NCI-H748 treated with DMSO at 0.1 percent for 48 hours (cell line): ENCODE measurements at regions not wholly inside any gene's neighbourhood (a gene's known extent, or its start where the extent isn't known, plus 50 kb on each side); places are given as distances from the start of the nearest gene placed in this dataset.

Experiments
- DNase-seq: peaks from one replicate; lab custom pipeline; 2025; lab: John Stamatoyannopoulos, UW

DNA sequence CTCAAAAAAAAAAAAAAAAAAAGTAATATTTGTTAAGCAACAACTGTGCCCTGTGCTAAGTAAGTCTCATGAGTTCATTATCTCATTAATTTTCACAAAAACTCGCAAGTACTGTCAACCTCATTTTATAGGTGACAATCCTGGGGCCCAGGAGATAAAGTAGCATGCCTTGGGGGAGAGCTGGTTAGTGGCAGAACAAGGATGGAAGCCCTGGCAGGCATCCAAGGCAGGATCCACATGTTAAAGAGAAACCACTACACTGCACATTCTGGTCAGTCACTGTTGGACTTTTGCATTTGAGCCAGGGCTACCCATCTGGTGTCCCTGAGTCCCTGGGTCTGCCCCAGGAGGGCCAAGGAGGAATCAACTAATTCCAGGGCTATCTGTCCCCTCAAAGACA, 54.6 kb downstream of the ZFP36L2 start:
- DNase-seq: no peak

DNA sequence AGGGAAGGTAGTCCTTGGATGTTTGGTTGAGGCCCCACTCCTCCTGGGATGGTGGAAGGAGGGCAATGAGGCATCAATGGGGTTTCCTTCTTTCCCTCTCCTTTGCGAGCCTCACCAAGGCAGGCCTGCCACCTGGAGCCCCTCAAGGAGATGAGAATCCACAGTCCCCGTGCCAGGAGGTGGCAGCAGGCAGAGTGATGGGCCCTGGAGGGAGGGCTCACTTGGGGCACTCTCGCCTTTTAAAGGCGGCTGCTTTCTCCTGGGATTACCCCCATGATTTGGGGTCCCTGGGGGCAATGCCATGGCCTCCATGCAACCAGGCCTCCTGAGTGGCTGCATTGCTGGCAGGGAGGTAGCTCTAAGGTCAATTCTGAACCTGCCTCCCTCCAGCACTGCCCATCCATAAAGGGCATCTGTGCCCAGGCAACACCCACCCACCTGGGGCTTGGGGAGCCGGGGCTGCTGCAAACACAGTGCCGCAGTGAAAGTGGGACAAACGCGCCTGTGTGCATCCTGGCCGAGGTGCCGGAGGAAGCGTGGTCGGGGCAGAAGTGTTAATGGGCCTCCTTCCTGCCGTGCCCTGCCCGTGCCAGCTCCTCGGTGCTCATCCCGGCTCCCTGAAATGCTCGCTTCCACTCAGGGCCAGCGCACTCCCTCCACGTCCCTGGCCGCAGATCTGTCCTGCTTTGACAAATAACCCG, 55.9 kb downstream of the ZFP36L2 start:
- DNase-seq: no peak

DNA sequence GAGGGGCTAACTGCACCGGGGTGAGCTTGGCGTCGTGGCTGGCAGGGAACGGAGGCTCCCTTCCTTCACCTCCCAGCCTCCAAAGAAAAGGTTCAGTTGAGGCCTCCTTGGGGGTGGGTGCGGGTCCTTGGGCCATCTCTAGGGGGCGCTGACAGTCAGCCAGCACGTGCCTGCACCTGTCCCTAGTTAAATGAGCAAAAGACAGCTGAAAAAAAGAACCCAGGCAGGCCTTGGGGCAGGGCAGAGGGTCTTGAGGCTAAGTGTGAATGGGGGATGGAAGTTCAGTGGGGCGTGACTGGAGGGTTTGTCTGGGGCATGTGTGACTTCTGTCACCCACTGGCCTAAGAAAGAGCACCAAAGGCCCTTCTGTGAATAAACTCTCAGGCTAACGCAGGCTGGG, 56.4 kb downstream of the ZFP36L2 start:
- no peak for DNase-seq

DNA sequence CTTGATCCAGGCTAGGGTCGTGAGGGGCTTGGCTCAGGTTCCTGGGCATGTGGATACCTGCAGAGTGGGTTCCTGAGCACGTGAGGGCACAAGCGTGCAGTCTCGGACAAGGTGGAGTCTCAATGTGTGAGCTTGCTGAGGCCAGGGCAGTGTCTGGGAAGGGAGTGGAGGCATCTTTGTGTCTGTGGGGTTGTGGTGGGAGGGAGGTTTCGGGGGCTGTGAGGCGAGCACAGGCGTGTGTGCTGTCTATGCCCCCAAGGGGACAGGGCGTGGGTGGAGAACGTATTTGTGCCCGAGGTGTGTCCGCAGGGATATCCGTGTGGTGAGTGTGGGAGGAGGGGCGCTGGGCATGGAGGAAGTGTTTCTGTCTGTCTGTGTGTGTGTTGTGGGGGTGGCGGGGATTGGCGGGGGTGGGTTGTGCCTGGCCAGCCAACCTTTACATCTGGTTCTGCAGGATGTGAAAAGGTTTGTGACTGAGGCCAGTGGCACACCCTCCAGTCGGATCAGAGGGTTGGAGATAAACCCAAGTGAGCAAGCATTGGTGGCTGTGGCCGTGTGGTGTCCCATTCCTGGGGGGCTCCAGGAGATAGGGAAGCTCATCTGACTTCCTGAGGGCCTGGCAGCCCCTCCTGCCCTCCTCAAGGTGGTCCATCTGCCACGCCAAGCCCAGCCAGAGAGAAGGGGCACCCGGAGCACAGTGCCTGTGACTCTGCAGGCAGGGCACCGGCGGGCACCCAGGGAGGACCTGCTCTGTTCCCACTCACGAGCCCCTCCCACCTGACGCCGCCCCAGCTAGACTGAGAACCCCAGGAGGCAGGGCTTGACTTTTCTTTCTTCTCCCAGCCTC, 57.1 kb downstream of the ZFP36L2 start:
- DNase-seq: no peak

DNA sequence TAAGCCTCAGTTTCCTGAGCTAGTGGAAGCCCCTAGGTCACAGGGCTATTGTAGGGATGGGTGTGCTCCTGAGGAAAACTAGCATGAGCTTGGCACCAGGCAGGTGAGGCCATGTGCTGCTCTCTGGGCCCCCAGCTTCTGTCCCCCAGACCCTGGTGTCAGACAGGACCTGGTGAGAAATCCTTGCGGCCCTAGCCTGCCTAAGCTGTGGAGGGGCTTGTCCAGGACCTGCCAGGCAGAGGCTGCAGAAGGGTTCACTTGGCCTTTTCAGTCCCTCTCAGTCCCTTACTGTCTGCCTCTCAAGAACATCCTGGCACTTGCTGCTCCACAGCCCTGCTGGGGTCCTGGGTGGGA, 58.4 kb downstream of the ZFP36L2 start:
- no peak for DNase-seq

DNA sequence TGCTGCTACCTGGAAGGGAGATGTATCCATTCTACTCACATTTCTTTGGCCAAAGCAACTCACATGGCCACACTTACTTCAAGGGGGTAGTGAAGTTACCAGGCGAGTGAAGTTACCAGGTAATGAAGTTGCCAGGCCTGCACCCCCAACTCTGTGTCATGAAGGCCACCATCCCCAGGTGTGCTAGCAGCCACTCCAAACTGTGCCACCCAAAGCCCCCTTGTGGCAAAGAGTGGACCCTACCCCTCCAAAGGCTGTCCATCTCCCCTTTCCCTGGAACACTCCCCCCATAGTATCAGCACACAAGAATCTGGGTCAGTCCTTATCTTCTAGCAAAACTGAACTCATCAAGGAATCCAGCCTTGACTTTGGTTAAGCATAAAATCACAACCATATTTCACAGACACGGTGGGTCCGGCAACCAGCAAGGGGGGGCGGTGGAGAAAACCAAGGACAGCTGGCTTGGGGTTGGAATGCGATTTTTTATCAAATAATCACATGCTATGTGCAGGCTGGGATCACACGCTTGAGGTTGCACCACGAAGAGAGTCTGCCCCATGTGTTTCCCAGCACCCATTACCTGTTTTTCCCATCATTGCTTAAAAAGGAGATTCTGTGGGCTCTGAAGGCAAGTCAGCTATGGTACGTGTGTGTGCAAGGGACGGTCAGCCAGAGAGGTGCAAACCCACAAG, 60.9 kb downstream of the ZFP36L2 start:
- no peak for DNase-seq

DNA sequence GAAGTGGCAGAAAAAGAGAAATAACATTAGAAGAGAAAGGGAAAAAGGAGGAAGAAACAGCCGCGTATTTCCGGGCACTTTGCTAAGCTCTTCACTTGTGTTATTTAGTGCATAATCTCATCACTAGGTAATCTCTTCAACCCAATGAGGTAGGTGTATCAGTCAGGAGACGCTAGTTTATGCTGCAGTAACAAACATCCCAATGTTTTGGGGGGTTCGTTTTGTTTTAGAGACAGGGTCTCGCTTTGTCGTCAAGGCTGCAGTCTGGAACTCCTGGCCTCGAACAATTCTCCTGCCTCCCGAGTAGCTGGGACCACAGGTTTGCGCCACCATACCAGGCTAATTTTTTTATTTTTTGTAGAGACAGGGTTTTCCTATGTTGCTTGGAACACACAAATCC, 61.7 kb downstream of the ZFP36L2 start:
- DNase-seq: no peak

DNA sequence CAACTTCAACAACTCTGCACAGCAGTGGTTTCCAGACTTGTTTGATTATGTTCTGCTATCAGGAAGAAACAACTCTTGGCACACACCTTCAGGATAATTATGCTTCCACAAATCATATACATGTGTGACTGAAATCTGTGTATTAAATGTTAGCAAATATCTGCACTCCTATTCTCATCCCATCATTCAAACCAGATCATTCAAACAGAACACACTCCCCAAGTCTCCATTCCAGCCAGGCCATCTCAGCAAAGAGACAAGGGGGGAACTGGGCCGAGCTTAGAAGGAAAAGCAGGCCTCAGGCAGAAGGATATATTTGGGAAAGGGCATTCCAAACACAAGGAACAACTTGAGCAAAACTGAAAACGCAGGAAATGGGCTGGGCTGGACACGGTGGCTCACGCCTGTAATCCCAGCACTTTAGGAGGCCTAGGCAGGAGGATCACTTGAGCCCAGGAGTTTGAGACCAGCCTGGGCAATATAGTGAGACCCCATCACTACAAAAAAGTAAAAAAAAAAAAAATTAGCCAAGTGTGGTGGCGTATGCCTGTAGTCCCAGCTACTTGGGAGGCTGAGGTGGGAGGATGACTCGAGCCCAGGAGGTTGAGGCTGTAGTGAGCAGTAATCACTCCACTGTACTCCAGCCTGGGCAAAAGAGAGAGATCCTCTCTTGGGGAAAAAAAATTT, 62.7 kb downstream of the ZFP36L2 start:
- no peak for DNase-seq

DNA sequence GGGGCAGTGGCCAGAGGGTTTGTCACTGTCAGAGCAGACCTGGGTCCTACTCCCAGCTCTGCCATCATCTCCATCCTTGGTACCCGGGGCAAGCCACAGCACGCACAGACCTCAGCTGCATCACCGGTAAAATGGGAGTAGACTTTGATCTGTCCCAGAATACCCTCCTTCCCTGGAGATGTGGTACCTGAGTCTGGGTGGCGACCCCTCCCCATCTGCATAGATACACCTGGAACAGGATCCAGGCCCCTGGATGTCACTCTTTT, 64.0 kb downstream of the ZFP36L2 start:
- no peak for DNase-seq

DNA sequence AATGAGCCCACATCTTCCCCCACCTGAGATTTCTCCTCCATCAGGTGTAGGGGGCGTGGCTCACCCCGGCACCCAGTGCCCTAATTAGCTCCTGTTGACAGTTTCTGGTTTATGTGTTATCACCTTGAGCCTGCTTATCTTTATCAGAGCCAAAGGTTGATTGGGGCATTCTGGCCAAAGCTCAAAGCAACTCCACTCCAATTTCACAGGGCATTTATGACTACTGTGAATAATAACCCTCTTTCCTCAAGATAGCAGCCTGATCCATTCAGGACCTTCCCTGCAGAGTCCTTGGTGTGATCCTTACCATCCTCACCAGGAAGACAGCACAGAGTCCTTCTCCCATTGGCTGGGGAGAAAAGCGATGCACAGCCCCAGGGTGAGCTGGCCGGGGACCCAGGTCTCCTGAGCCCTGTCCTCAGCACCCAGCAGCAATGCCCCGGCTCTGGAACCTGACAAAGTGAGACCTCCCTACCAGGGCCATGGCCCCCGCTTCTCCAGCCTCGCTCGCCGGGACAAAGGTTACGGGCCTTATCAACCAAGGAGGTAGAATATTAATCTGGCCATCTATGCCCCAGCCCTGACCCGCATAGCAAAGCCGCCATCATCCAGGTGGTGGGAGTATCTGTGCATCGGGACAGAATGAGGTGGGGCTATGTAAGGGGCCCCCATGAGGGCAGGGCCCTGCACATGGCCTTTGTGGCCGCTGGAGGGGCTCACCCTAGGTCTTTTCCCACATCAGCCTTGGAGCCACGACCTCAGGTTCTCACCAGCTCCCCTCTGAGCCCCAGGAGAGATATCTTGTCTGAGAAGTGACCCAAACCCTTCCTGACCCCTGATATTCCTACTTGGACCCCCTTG, 64.5 kb downstream of the ZFP36L2 start:
- no peak for DNase-seq

DNA sequence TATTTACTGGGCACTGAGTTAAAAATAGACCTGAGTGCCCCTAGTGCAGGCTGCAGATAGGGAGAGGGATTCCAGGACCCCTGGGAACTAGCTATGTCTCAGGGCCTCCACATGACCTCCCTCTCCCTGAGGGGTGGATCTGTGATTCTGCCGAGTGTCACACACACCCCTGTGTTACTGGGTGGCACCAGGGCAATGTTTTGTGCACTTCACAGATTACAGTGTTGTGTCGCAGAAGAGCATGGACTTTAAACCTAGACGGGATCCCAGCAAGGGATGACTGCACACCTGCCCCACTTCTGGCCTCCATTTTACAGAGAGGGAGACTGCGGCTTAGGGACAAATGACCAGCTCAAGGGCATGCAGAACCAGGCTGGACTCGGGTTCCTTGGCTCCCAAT, 65.6 kb downstream of the ZFP36L2 start:
- no peak for DNase-seq

DNA sequence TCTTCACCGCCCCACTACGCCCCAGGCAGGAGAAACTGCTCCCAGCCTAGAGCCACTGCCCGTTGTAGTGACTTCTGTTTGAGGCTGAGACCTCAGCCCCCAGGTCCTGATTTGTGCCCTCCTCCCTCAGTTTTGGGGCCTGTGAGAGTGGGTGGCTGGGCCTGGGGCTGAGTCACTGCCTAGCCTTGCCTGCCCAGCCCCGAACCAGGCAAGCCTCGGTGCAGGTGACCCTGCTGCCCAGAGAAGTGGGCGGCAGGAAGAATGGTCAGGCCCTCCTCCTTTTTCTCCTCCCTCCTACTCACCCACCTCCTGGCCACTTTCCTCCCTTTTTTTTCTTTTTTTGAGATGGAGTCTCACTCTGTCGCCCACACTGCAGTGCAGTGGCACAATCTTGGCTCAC, 66.6 kb downstream of the ZFP36L2 start:
- DNase-seq: no peak

DNA sequence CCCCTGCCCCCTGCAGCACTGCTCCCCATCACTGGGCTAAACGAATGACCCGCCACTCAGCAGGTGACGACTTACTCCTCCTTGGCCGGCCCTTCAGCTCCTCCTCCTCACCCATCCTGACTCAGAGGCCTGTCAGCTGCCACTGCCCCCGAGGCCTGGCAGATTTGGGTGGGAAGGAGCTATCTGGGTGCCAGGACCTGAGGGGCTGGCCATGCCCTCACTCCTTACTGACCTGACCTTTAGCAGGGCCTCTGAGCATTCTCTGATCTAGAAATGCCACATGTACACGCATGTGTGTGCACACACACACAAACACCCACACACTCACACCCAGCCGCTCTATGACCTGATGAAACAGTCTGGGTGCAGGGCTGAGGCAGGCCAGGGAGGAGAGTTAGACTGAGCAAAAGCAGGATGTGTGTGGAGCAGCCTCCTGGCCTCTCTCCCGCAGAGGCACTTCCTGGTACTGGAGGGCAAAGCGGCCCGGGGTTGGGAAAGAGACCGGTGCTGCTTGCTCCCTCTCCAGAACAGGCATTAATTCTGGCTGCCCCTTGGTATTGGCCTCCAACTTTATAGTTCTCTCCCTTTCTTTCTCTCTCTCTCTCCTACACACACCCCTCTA, 68.0 kb downstream of the ZFP36L2 start:
- DNase-seq: no peak

DNA sequence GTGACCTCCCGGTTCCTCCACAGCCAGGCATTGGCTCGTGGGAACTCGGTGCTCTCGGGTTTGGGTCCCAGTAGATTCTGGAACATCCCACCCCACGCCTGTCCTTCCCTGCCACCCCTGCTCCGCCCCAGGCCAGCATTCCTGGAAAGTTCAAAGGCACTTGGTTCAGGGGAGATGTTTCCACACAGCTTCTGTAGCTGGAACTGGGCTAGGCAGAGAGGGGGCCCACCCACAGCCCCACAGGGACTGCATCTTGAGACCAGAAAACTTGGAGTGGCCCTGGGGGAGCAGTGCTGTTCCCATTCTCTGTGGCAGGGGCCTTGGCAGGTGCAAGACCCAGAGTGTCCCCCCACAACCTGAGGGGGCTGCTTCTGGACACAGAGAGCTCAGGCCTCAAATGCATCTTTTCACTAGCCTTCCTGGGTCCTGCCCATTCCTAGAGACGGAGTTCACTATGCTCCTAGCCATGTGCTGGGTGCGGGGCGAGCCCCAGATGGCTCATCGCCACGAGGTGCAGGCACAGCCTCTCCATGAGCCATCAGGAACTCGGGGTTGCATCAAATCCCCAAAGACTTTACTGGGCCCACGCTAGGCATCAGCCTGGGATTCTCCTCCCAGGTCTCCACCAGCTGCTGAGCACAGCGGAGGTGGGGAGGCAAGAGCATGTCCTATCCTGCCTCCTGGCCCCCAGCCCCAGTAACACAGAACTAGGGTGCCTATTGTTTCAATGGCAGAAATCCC, 68.7 kb downstream of the ZFP36L2 start:
- no peak for DNase-seq

DNA sequence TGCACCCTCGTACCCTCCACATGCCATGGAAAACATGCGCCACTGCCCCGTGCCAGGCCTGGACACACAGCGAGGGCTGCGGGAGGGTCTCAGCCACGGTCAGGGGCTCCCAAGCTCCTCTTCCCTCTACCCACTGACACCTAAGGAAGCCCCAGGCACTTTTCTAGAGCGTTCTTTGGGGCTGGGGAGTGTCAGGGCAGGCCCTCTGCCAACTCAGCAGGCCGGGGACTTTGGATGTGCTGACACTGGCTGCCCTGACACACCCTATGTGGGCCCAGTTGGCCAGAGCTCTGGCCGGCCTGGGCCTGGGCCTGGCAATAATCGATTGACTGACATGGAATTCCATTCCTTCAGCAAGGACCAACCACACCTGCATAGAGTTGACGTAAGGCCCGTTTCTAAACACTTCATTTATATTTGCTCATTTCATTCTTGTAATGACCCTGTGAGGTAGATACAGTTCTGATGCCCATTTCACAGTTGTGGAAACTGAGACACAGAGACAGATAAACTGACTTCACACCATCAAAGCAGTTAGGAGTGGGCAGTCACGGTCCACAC, 70.5 kb downstream of the ZFP36L2 start:
- DNase-seq: no peak

DNA sequence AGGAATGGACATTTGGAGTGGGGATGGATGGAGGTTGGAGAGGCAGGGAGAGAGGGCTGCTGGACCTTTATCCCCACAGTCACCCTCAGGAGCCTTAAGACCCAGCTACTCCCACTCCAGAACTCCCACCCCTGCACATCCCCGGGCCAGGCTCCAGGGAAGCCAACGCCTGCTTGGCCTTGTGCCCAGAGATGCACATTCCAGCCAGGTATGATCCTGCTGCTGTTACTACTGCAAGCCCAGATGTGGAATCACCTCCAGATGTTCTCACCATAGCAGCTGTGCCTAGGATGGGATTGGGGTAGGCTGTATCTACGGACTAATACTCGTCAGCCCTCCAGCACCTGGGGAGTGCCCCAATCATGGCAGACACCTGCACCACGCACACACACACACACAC, 71.7 kb downstream of the ZFP36L2 start:
- no peak for DNase-seq

DNA sequence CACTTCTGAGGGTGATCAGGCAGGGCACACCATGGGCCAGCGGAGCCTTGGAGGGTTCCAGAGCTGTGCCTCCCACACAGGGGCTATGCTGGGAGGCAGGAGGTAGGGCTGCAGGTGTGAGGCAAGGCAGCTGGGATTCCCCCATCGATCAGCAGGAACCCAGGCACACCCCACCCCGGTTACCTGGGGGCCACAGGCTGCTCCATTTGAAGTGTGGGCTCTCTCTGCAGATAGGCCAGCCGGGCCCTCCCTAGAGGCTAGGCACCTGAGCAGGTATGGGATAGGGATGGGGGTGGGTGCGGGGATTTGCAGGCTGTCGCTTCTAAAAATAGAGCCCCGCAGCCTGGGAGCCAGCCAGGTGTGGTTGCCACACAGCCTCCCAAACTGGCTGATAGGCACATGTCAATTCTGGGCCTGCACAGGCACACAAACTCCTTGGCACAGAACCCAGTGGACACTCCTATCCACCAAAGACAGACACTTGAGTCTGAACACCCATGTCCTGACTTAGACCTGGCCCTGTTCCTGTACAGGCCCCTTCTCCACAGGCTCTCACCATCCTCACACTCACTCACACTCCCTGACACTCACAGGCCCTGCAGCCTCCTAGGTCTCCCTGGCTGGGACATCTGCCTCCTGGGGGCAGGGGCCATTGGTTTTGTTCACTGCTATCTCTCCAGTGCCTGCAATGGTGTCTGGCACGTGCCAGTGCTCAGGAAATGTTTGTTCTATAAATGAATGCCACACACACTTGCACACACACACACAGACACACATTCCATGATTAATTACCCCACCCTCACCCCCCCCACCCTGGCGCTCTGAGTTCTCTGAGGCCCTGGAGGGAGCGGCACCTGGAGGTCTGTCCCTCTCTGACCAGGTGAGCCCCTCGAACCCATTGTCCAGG, 73.4 kb downstream of the ZFP36L2 start:
- no peak for DNase-seq

DNA sequence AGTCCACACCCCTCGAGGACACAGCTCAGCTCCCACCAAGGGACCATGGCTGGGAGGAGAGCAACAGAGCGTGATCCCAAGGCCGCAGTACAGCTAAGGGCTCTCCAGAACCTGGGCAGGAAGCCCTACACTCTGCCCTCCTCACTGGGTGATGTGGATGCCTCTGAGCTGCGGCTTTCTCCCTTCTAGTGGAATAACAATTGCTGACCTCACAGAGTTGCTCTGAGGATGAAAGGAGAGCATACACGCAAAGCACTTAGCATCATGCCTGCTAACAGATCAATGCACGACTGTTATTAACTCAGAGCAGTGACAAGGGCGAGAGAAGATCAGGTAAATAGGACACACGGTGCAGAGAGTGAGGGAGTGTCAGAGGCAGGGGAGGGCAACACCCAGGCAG, 74.2 kb downstream of the ZFP36L2 start:
- no peak for DNase-seq

DNA sequence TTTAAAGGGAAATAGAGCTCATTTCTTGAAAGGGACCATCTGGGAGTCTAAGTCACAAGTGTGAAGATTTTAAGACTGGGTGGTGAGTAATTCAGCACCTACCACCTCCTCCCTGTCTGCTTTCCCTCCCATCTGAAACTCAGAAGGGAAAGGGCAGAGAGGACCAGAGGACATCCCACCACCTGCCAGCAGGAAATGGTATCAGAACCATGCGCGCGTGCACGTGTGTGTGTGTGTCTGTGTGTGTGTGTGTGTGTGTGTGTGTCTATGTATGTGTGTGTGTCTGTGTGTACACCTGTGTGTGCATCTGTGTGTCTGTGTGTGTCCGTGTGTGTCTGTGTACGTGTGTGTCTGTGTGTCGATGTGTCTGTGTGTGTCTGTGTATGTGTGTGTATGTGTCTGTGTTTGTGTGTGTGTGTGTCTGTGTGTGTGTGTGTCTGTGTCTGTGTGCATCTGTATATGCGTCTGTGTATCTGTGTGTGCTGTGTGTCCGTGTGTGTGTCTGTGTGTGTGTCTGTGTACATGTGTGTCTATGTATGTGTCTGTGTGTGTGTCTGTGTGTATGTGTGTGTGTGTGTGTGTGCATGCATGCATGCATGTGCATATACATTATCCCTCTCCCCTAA, 76.8 kb downstream of the ZFP36L2 start:
- DNase-seq: no peak
